CD4-positive, alpha-beta T cell (primary cell): ENCODE measurements at regions not wholly inside any gene's neighbourhood (a gene's known extent, or its start where the extent isn't known, plus 50 kb on each side); places are given as distances from the start of the nearest gene placed in this dataset.

ENCODE experiments used
- ATAC-seq: fragments of 200-7000 bp; cut with Tn5 transposase; one replicate; pipeline ENCODE4 v1.10.0; 2022; ENCODE audit warnings: mild to moderate bottlenecking; ENCODE audit not compliant: poor library complexity
- CTCF ChIA-PET: fragments of 350-600 bp; sonication (Branson Sonifier 250); formaldehyde crosslinking; loops from one replicate; lab custom pipeline; 2021; ENCODE audit warnings: antibody characterized with exemption, inconsistent platforms; lab: Charles Lee
- POLR2A ChIA-PET: fragments of 350-600 bp; sonication (Branson Sonifier 250); formaldehyde crosslinking; loops from one replicate; lab custom pipeline; 2021; ENCODE audit warnings: antibody characterized with exemption, inconsistent platforms; lab: Charles Lee
- DNase-seq, 14 experiments: peaks; one replicate each; pipeline ENCODE4 v3.0.0-alpha.2; 2013 to 2020; ENCODE audit warnings: mixed read lengths in 2 of 14
- H3K27ac ChIP-seq, 2 donors: one replicate each; pipeline versions ENCODE4 v1.5.1 to v1.7.0; 2013; ENCODE audit warnings: low read length in 2 of 2, low read depth in 1 of 2, mild to moderate bottlenecking in 1 of 2
- H3K27me3 ChIP-seq, 2 experiments: 1 replicate in 1 of 2; 2 replicates in 1 of 2; pipeline versions ENCODE4 v1.6.1 to v1.7.0; 2013; ENCODE audit warnings: low read length in 2 of 2, control low read depth in 1 of 2, mild to moderate bottlenecking in 1 of 2, moderate library complexity in 1 of 2; ENCODE audit not compliant: insufficient read depth in 2 of 2, control insufficient read depth in 1 of 2
- H3K36me3 ChIP-seq: one replicate; pipeline ENCODE4 v1.6.1; 2013; ENCODE audit warnings: low read length, control low read depth; ENCODE audit not compliant: insufficient read depth
- H3K4me1 ChIP-seq: one replicate; pipeline ENCODE4 v1.6.1; 2013; ENCODE audit warnings: low read length, control low read depth; ENCODE audit not compliant: insufficient read depth
- H3K4me3 ChIP-seq: one replicate; pipeline ENCODE4 v1.5.1; 2013; ENCODE audit warnings: mild to moderate bottlenecking, low read length, moderate library complexity
- H3K9me3 ChIP-seq, 2 experiments: 1 replicate in 1 of 2; 2 replicates in 1 of 2; pipeline versions ENCODE4 v1.6.1 to v1.7.0; 2013; ENCODE audit warnings: low read length in 2 of 2, mild to moderate bottlenecking in 2 of 2, control low read depth in 1 of 2, moderate library complexity in 1 of 2; ENCODE audit not compliant: control insufficient read depth in 1 of 2, insufficient read depth in 1 of 2
- H3K27ac Mint-ChIP-seq: one replicate; pipeline ENCODE4 v1.8.0; 2020; ENCODE audit warnings: mixed read lengths
- H3K27me3 Mint-ChIP-seq: one replicate; pipeline ENCODE4 v1.8.0; 2021; ENCODE audit warnings: mixed read lengths
- H3K36me3 Mint-ChIP-seq: one replicate; pipeline ENCODE4 v1.8.0; 2021; ENCODE audit warnings: low read depth, mixed read lengths
- H3K4me1 Mint-ChIP-seq: one replicate; pipeline ENCODE4 v1.8.0; 2021; ENCODE audit warnings: low read depth, mixed read lengths
- H3K4me3 Mint-ChIP-seq: one replicate; pipeline ENCODE4 v1.8.0; 2020; ENCODE audit warnings: mild to moderate bottlenecking, mixed read lengths
- H3K9me3 Mint-ChIP-seq: one replicate; pipeline ENCODE4 v1.8.0; 2020; ENCODE audit warnings: mixed read lengths
- intact Hi-C, 2 experiments: fragments of 100-400 bp; cut with DNase I in 1 of 2; cut with micrococcal nuclease in 1 of 2; formaldehyde crosslinking; loops; one replicate each; pipeline versions ENCODE4 v1.15.1 to v1.9.0; 2023 to 2025; cut with DNase I, micrococcal nuclease
- TF ChIP-seq, protein P1 (sequence below): fragments of 200-600 bp; IDR thresholded peaks from one replicate; pipeline ENCODE4 v1.8.0; 2022; ENCODE audit warnings: antibody characterized with exemption, mild to moderate bottlenecking

DNA sequence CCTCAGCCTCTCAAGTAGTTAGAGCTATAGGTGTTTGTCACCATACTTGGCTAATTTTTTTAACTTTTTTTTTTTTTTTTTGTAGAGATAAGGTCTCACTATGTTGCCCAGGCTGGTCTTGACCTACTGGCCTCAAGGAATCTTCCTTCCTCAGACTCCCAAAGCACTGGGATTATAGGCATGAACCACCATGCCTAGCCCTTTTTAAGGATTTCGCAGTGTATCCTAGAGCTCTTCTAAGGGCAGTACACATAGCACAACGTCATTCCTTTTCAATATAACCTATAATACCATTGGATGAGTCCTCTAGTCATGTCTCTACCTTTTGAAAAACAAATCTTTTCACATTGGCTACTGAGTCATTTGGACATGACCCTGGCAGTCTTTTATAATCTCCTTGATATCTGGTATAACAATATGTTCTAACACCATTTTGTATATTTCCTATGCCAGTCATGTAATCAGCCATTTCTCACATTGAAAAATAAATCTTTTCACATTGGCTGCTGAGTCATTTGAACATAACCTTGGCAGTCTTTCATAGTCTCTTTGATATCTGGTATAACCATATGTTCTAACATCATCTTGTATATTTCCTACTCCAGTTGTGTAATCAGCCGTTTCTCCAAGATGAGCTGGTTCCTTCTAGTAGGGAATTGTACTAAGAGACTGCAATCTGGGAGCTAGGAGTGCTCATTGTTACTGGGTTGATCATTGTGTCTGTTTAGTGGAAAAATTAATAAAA, 944.7 kb downstream of the MCTP2 start:
- DNase-seq, result no peak
- H3K27ac Mint-ChIP-seq, result no peak overlapping the region
- Histone ChIP-seq H3K27ac (no peak overlapping the region), H3K4me1 (no peaks in the 10 kb centered on the region), H3K9me3 (peaks cover 0 to 15% of the 10 kb centered on the region in 2 experiments), H3K36me3 (no peaks in the 10 kb centered on the region), H3K27me3 (no peaks in the 10 kb centered on the region), H3K4me3 (no peak overlapping the region)
- peaks cover 4% of the 10 kb centered on the region for H3K27me3 Mint-ChIP-seq
- TF ChIP-seq, protein P1, sequence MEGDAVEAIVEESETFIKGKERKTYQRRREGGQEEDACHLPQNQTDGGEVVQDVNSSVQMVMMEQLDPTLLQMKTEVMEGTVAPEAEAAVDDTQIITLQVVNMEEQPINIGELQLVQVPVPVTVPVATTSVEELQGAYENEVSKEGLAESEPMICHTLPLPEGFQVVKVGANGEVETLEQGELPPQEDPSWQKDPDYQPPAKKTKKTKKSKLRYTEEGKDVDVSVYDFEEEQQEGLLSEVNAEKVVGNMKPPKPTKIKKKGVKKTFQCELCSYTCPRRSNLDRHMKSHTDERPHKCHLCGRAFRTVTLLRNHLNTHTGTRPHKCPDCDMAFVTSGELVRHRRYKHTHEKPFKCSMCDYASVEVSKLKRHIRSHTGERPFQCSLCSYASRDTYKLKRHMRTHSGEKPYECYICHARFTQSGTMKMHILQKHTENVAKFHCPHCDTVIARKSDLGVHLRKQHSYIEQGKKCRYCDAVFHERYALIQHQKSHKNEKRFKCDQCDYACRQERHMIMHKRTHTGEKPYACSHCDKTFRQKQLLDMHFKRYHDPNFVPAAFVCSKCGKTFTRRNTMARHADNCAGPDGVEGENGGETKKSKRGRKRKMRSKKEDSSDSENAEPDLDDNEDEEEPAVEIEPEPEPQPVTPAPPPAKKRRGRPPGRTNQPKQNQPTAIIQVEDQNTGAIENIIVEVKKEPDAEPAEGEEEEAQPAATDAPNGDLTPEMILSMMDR, result no peak
- no peaks in the 10 kb centered on the region for H3K36me3 Mint-ChIP-seq
- intact Hi-C loops, result no loop called here
- CTCF ChIA-PET, result no interaction called here
- no peak overlapping the region for H3K4me3 Mint-ChIP-seq
- POLR2A ChIA-PET, result interaction anchor here (0.6 kb wide), 1 partner anchor 1479 kb away, joined by 3 read pairs; no protein-coding TSS in a partner anchor
- ATAC-seq, result no peak
- no peaks in the 10 kb centered on the region for H3K4me1 Mint-ChIP-seq
- peaks cover 6% of the 10 kb centered on the region for H3K9me3 Mint-ChIP-seq

DNA sequence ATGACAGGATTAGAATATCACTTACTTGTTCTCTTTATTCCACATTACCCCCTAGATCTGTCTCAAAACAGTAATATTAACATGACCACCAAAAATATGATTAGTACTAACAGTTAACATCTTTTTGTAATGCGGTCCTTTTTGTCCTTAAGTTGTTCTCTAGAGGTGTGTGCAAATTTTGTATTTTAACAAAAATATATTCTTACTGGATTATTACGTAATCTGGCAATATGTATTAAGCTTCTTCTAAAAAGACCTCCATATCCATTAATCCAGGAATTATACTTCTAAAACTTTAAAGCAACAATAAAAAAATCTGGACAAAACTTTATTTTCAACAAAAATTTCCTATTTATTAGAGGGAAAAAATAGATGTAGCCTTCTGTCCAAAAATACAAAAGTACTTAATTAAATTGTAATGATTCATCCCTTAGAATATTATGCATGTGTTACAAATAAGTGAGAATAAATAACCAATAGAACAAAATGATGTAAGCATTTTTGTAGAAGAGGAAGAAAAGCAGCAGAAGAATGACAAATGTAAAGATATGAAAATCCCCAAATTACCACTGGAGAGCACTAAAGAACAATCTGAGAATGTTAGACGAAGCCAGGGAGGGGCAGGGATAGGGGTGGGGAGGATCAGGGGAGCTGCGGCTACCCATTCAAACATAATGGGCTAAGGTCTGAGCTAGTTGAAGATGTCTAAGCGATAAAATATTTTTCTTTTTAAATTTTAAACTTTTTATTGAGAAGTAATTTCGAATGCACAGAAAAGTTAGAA, 945.6 kb downstream of the MCTP2 start:
- Mint-ChIP-seq H3K9me3 (peaks cover 6% of the 10 kb centered on the region), H3K27me3 (peaks cover 3% of the 10 kb centered on the region), H3K27ac (no peak overlapping the region), H3K4me3 (no peak overlapping the region), H3K4me1 (no peaks in the 10 kb centered on the region), H3K36me3 (no peaks in the 10 kb centered on the region)
- Histone ChIP-seq H3K9me3 (peaks cover 0 to 18% of the 10 kb centered on the region in 2 experiments), H3K36me3 (no peaks in the 10 kb centered on the region), H3K27me3 (no peaks in the 10 kb centered on the region), H3K4me3 (no peak overlapping the region), H3K27ac (no peak overlapping the region), H3K4me1 (no peaks in the 10 kb centered on the region)
- POLR2A ChIA-PET, result no interaction called here
- CTCF ChIA-PET, result no interaction called here
- intact Hi-C loops, result no loop called here
- no peak for DNase-seq
- no peak for ATAC-seq
- TF ChIP-seq, protein P1, result no peak

DNA sequence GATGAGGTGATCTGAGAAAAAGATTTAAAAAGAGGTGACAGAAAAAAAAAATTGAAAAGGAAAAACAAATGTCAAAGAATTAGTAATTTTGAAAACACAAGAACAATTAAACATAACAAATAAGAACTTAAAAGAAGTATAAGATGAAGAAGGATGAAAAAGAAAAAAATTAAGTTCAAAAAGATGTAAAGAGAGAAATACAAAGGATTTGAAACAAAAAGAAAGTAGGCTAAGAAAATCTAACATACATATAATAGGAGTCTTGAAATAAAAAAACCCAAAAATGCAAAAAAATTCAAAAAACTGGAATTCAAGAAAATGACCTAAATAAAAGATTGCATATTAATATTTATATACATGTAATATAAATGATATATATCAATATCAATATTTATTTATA, 949.2 kb downstream of the MCTP2 start:
- H3K9me3 ChIP-seq, result peaks cover 0 to 17% of the 10 kb centered on the region in 2 experiments
- no peak overlapping the region for H3K27ac ChIP-seq
- no peak for ATAC-seq
- no peaks in the 10 kb centered on the region for H3K27me3 ChIP-seq
- Mint-ChIP-seq H3K27me3 (no peaks in the 10 kb centered on the region), H3K4me1 (no peaks in the 10 kb centered on the region), H3K4me3 (no peak overlapping the region), H3K9me3 (peaks cover 6% of the 10 kb centered on the region), H3K36me3 (no peaks in the 10 kb centered on the region), H3K27ac (no peak overlapping the region)
- H3K36me3 ChIP-seq, result no peaks in the 10 kb centered on the region
- ChIA-PET CTCF (no interaction called here), POLR2A (no interaction called here)
- H3K4me1 ChIP-seq, result no peaks in the 10 kb centered on the region
- no peak for DNase-seq
- intact Hi-C loops, result no loop called here
- H3K4me3 ChIP-seq, result no peak overlapping the region
- TF ChIP-seq, protein P1, result no peak
